ENCODE measurements at regions not wholly inside any gene's neighbourhood (a gene's known extent, or its start where the extent isn't known, plus 50 kb on each side); places are given as distances from the start of the nearest gene placed in this dataset.

DNA sequence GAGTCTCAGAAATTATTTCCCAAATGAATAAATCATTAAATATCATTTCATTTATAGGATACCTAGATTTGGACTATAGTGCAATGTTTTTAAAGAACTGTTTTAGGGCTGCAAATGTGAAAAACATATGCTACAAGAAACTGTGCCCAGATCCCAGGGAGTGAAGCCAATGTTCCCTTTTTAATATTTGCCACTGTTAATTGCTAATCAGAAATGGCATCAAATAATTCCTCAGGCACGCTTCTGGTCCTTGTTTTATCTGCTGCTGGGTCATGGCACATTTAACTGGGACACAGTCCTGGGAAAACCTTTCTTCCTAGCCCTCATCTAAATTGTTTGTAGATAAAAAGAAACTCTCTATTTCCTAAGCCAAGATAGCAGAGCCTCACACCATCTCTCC is 79.3 kb upstream of the CNTNAP4 start:
- Mint-ChIP-seq H3K9me3 (no peaks in the 10 kb centered on the region), H3K4me1 (ENCODE audit: low read depth) (no peaks in the 10 kb centered on the region), H3K36me3 (ENCODE audit: low read depth) (no peaks in the 10 kb centered on the region), H3K27ac (no peak overlapping the region), H3K4me3 (no peak overlapping the region), H3K27me3 (no peaks in the 10 kb centered on the region)
- intact Hi-C loops (cut with micrococcal nuclease), result no loop called here

- Mint-ChIP-seq H3K27ac (no peak overlapping the region), H3K4me1 (ENCODE audit: low read depth) (no peaks in the 10 kb centered on the region), H3K27me3 (no peaks in the 10 kb centered on the region), H3K4me3 (no peak overlapping the region), H3K36me3 (ENCODE audit: low read depth) (no peaks in the 10 kb centered on the region), H3K9me3 (no peaks in the 10 kb centered on the region)
- intact Hi-C loops (cut with micrococcal nuclease), result no loop called here
Measured at GRCh38 chr16:76199681-76200220, 77.5 kb upstream of the CNTNAP4 start.

GRCh38 chr16:76201385-76201784 is 75.8 kb upstream of the CNTNAP4 start:
- Mint-ChIP-seq H3K27me3 (no peaks in the 10 kb centered on the region), H3K36me3 (ENCODE audit: low read depth) (no peaks in the 10 kb centered on the region), H3K4me1 (ENCODE audit: low read depth) (no peaks in the 10 kb centered on the region), H3K4me3 (no peak overlapping the region), H3K27ac (no peak overlapping the region), H3K9me3 (no peaks in the 10 kb centered on the region)
- intact Hi-C loops (cut with micrococcal nuclease), result no loop called here

- H3K27ac Mint-ChIP-seq, result no peak overlapping the region
- no peaks in the 10 kb centered on the region for H3K36me3 Mint-ChIP-seq (ENCODE audit: low read depth)
- no peaks in the 10 kb centered on the region for H3K27me3 Mint-ChIP-seq
- H3K4me1 Mint-ChIP-seq (ENCODE audit: low read depth), result no peaks in the 10 kb centered on the region
- H3K4me3 Mint-ChIP-seq, result no peak overlapping the region
- intact Hi-C loops (cut with micrococcal nuclease), result no loop called here
- H3K9me3 Mint-ChIP-seq, result no peaks in the 10 kb centered on the region
Measured at GRCh38 chr16:76204249-76204648, 73.0 kb upstream of the CNTNAP4 start.

GRCh38 chr16:76207270-76207669 is 69.9 kb upstream of the CNTNAP4 start:
- H3K4me1 Mint-ChIP-seq (ENCODE audit: low read depth), result no peaks in the 10 kb centered on the region
- no peaks in the 10 kb centered on the region for H3K36me3 Mint-ChIP-seq (ENCODE audit: low read depth)
- peaks cover 20% of the 10 kb centered on the region for H3K9me3 Mint-ChIP-seq
- no peak overlapping the region for H3K27ac Mint-ChIP-seq
- H3K4me3 Mint-ChIP-seq, result no peak overlapping the region
- no peaks in the 10 kb centered on the region for H3K27me3 Mint-ChIP-seq
- intact Hi-C loops (cut with micrococcal nuclease), result no loop called here

DNA sequence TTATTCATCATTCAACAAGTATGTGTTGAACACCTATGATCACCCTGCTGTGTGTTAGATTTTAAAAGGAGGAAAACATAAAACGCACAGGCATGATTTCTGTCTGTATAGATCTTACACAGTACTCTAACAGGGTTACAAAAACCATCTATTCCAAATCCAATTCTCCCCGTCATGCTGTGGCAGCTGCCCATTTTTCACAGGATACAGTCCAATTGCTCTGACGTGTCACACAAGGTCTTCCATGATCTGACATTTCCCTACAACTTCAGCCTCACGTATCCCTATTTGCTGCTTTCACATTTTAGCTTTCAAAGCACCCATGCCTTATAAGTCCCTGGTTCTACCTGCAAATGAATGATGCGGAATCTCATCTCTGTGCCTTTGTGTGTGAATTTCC is 67.0 kb upstream of the CNTNAP4 start:
- Mint-ChIP-seq H3K27ac (no peak overlapping the region), H3K36me3 (ENCODE audit: low read depth) (no peaks in the 10 kb centered on the region), H3K27me3 (no peaks in the 10 kb centered on the region), H3K4me1 (ENCODE audit: low read depth) (no peaks in the 10 kb centered on the region), H3K9me3 (peaks cover 35% of the 10 kb centered on the region), H3K4me3 (no peak overlapping the region)
- intact Hi-C loops (cut with micrococcal nuclease), result no loop called here

DNA sequence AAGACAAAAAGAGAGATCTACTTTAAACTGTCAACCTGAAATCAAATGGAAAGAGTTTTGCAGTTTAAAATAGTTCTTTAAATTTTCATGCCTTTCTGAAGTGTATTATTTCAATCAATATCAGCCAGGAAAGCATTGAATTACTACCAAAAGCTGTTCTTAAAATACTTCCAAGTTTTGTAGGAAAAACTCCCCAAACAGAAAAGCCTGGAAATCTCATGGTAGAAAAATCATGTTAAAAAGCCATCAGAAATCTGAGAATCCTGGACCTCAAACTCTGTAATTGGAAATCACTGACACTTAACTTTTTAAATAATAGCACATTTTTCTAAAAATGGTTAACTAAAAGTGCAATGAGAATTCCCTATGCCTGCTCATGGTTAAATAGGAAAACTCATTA is 63.3 kb upstream of the CNTNAP4 start:
- Mint-ChIP-seq H3K36me3 (ENCODE audit: low read depth) (no peaks in the 10 kb centered on the region), H3K4me3 (no peak overlapping the region), H3K27ac (no peak overlapping the region)

GRCh38 chr16:76214856-76215255 is 62.3 kb upstream of the CNTNAP4 start:
- no peaks in the 10 kb centered on the region for H3K27me3 Mint-ChIP-seq
- no peaks in the 10 kb centered on the region for H3K36me3 Mint-ChIP-seq (ENCODE audit: low read depth)
- H3K27ac Mint-ChIP-seq, result no peak overlapping the region
- intact Hi-C loops (cut with micrococcal nuclease), result no loop called here
- H3K4me3 Mint-ChIP-seq, result no peak overlapping the region
- H3K9me3 Mint-ChIP-seq, result peaks cover 34% of the 10 kb centered on the region
- H3K4me1 Mint-ChIP-seq (ENCODE audit: low read depth), result no peaks in the 10 kb centered on the region

More for the DNA sequence above, 63.3 kb upstream of the CNTNAP4 start:
- no peaks in the 10 kb centered on the region for H3K4me1 Mint-ChIP-seq (ENCODE audit: low read depth)
- no peaks in the 10 kb centered on the region for H3K27me3 Mint-ChIP-seq
- intact Hi-C loops (cut with micrococcal nuclease), result no loop called here
- peaks cover 35% of the 10 kb centered on the region for H3K9me3 Mint-ChIP-seq

GRCh38 chr16:76222087-76222486 is 55.1 kb upstream of the CNTNAP4 start:
- Mint-ChIP-seq H3K9me3 (no peaks in the 10 kb centered on the region), H3K4me1 (ENCODE audit: low read depth) (no peaks in the 10 kb centered on the region), H3K36me3 (ENCODE audit: low read depth) (no peaks in the 10 kb centered on the region), H3K27me3 (no peaks in the 10 kb centered on the region), H3K27ac (no peak overlapping the region), H3K4me3 (no peak overlapping the region)
- intact Hi-C loops (cut with micrococcal nuclease), result no loop called here

GRCh38 chr16:76222853-76223252 is 54.3 kb upstream of the CNTNAP4 start:
- intact Hi-C loops (cut with micrococcal nuclease), result no loop called here
- no peak overlapping the region for H3K27ac Mint-ChIP-seq
- H3K27me3 Mint-ChIP-seq, result no peaks in the 10 kb centered on the region
- no peaks in the 10 kb centered on the region for H3K36me3 Mint-ChIP-seq (ENCODE audit: low read depth)
- no peaks in the 10 kb centered on the region for H3K4me1 Mint-ChIP-seq (ENCODE audit: low read depth)
- no peak overlapping the region for H3K4me3 Mint-ChIP-seq
- no peaks in the 10 kb centered on the region for H3K9me3 Mint-ChIP-seq

GRCh38 chr16:76226011-76226410 is 51.2 kb upstream of the CNTNAP4 start:
- H3K4me1 Mint-ChIP-seq (ENCODE audit: low read depth), result no peaks in the 10 kb centered on the region
- H3K36me3 Mint-ChIP-seq (ENCODE audit: low read depth), result no peaks in the 10 kb centered on the region
- intact Hi-C loops (cut with micrococcal nuclease), result no loop called here
- no peak overlapping the region for H3K4me3 Mint-ChIP-seq
- H3K27me3 Mint-ChIP-seq, result no peaks in the 10 kb centered on the region
- peaks cover 6% of the 10 kb centered on the region for H3K9me3 Mint-ChIP-seq
- H3K27ac Mint-ChIP-seq, result no peak overlapping the region

DNA sequence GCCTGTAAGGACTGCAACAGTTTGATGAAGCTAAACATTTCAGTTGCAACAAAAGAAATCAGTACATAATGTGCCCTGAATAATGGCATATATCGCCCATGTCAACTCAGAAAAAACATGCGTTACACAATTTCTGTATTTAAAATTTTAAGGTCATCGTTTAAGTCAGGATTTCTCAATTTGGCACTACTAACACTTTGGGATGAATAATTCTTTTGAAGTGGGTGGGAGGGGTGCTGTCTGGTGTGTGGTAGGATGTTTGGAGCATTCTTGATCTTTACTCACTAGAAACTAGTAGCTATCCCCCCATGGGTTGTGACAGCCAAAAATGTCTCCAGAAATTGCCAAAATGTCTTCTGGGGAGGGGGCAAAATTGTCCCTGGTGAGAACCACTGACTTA is 50.7 kb upstream of the CNTNAP4 start:
- Mint-ChIP-seq H3K9me3 (peaks cover 11% of the 10 kb centered on the region), H3K36me3 (ENCODE audit: low read depth) (no peaks in the 10 kb centered on the region), H3K27me3 (no peaks in the 10 kb centered on the region), H3K27ac (no peak overlapping the region), H3K4me3 (no peak overlapping the region), H3K4me1 (ENCODE audit: low read depth) (no peaks in the 10 kb centered on the region)
- intact Hi-C loops (cut with micrococcal nuclease), result no loop called here
